ENCODE measurements at regions not wholly inside any gene's neighbourhood (a gene's known extent, or its start where the extent isn't known, plus 50 kb on each side); places are given as distances from the start of the nearest gene placed in this dataset.

DNA sequence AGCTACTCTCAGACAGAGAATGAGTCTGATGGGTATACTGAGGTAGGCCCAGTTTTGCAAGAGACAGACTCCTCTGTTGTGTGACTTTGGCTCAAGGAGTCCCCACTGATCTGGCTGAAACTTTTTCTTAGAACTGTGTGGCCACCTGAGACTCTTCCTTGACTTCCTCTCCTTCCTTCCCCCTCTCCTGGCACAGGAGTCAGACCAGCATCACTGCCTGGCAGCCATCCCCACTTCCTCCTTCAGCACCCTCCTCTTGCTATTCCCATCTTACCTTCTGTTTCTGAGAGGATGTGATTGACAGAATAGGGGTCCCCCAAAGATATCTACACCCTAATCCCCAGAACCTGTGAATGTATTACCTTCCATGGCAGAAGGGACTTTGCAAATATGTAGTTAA, 351.1 kb downstream of the MN1 start:
- DNase-seq (ENCODE audit: low spot score) = no peak

DNA sequence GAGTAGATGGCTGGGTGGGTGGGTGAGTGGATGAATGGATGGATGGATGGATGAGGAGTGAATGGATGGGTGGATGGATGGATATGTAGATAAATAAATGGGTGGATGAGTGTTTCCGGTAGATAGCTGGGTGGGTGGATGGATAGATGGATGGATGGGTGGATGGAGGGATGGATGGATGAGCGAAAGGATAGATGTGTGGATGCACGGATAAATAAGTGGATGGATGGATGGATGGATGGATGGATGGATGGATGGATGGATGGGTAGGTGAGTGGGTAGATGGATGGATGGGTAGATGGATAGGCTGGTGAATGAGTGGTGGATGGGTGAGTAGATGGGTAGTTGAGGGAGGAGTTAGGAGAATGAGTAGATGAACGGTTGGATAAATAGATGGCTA, 349.3 kb downstream of the MN1 start:
- DNase-seq (ENCODE audit: low spot score) = no peak

DNA sequence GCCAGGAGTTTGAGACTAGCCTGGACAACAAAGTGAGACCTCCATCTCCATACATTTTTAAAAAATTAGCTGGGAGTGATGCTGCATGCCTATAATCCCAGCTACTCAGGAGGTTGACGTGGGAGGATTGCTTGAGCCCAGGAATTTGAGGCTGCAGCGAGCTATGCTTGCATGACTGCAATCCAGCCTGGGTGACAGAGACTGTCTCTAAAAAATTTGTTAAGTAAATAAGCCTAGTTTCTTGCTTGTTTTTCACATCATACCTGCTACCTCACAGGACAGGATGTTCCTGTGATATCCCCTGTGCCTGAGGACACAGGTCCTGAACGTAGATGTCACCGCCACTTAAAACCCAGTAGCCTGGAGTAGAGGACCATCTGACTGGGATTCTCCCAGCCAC, 348.6 kb downstream of the MN1 start:
- DNase-seq (ENCODE audit: low spot score) = no peak

DNA sequence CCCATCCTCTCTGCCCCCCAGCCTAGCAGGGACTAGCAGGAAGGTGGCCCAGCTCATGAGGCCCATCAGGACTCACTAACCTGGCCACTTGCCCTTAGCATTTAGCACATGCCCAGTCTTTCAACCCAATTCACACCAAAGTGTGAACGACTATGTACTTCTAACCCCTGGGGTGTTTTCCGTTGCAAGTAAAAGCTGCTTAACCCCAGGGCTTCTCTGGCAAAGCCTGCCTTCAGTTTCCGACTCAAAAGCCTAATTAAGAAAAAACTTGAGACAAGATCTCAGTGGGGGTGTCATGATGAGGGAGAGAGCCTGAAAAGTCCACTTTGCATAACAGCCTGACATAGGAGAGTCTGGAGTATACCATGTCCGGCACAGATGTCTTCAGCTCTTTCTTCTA, 347.8 kb downstream of the MN1 start:
- no peak for DNase-seq (ENCODE audit: low spot score)

DNA sequence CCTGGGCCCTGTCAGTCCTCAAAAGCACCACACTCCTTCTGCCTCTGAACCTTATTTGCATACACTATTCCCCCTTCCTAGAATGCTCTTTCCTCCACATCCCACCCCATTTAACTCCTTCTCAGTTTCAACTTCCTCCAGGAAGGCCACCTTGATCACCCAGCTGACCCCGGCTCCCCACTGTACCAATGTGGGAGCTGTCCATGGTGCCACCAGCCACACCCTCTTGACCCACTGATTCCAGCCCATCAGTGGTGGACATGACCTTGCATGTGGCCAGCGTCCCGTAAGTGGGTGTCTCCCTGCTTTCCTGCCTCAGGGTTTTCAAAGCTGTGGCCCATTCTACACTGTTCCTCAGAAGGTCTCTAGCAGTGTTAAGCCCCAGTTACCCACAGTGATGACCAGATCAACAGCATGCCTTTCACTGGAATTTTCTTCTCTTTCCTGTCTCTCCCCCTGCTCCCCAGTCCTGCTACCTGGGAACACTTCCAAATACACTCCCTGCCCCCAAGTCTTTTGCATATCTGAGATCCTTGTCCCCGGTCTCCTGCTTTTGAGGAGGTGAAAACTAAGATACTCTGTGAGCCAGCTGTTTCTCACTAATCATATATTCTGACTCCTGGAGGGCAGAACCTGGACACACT, 346.6 kb downstream of the MN1 start:
- no peak for DNase-seq (ENCODE audit: low spot score)

DNA sequence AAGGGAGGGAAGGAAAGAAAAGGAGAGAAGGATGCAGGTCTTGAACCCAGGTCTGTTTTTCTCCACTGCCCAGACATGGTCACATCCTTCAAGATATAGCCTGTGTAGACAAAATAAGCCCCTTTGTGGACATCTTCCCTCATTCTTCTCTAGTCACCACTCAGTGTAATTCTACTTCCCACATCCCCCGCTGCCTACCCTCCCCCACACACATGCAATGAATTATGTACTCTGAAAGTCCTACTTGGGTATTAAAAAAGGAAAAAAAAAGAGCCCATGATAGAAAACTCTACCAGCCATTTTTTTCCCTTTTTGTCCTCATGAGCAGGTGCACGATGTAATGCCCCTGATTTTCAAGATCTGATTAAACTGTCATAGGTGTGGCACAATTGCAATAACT, 346.0 kb downstream of the MN1 start:
- DNase-seq (ENCODE audit: low spot score) = no peak

DNA sequence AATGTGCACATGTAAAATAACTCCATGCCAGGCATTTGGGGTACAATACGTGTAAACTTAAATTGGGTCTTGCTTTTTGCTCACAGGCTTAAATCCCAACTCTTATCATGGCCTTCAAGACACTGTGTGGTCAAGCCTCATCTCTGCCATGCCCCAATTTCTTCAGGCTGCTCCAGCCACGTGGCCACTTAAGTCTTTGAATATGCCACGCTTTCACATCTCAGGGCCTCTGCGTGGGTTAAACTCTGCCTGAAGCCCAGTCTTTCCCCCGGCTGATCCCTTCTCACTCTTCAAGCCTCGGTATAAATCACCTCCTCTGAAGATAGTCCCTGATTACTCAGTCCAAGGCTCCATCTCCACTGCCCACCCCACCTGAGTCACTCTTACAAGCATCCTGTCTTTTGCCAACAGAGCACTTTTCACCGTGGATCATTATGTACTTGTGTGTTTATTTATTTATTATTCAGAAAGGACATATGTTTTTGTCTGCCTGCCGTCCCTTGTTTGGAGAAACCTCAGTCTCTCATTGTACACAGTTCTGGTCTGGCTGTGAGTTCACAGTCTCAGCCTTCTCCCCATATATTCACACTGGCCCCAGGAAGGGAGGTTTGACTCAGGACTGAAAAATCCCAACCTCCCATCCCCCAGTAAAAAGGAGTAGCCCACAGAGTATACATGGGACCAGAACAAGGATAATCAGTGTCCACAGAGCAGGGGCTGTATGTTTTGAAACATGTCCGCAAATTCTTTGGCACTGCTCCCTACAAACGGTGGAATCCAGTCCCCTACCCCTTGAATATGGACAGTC, 344.7 kb downstream of the MN1 start:
- no peak for DNase-seq (ENCODE audit: low spot score)

DNA sequence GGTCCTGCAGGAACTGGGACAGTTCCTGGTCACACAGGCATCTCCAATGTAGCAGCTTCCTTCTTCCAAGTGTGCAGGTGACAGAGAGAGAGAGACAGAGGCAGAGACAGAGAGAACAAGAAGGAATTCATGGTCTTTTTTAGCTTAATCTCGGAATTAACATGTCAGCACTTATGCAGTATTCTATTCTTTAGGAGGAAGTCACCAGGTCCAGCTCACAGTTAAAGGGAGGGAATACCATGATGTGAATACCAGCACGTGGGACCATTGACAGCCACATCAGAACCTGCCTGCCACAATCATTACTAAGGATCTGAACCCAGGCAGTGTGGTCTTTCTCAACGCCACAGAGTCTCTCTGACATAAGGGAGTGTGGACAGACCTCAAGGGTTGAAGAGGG, 341.6 kb downstream of the MN1 start:
- no peak for DNase-seq (ENCODE audit: low spot score)

DNA sequence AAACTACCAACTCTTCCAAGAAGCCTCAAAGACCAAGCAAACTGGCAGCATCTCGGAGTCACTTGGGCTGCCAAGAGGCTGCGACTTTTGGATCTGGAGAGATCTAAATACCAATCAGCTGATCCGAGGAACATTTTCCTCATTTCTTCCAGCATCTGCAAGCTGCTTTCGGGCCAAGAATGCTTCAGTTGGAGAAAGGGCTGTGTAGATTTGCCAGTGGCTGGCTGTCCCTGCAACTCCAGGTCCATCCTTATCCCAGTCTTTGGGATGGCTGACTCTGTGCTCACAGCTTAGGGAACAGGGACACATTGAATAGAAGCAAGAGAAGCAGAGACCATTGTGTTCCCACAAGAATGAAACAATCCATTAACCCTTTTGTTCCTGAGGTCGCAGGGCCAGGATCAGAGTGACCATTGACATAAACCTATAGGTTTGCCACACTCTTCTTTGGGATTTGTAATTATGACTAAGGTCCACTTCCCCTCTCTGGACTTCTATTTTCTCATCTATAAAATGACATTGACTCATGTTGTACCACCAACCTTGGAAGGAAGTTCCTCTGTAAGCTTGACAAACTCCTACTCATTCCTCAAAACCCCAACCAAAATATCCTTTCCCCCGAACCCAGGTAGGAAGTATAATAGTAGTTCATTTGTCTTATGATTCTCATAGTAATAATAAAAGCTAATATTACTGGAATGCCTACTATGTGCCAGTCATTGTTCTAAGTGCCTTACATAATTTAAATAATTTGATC, 340.8 kb downstream of the MN1 start:
- no peak for DNase-seq (ENCODE audit: low spot score)

DNA sequence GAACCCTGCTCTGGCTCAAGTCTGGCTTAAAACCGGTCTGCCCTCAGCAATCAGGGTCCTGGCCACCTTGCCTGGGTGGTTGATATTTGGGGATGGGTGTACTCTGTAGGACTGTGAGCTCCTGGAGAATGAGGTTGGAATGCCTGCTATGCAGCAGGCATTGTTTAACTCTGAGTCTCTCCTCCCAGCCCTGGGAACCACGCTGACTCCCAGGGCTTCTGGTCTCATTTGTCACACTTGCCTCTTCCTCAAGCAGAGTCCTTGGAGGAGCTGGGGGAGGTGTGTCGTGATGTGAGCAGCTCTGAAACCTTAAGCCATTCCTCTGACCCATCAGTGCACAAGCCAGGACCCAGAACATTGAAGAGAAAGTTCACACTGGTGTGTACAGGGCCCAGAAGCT, 340.1 kb downstream of the MN1 start:
- no peak for DNase-seq (ENCODE audit: low spot score)

DNA sequence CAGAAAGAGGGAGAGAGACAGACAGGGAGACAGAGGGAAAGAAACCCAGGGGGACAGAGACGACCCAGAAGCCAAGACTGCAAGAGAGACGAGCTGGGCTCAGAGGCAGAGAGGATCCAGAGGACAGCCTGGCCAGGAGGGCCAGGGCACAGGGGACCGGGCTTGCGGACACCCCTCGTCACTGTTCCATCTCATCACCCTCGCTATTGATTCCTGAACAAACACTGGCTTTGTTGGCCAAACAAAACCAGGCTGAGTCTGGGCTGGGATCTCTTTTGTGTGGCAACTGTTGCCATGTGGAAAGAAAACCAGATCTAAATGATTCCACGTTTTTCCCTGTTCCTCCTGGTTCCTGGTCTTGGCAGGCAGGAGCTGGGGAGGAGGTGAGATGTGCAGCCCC, 339.4 kb downstream of the MN1 start:
- DNase-seq (ENCODE audit: low spot score) = no peak

DNA sequence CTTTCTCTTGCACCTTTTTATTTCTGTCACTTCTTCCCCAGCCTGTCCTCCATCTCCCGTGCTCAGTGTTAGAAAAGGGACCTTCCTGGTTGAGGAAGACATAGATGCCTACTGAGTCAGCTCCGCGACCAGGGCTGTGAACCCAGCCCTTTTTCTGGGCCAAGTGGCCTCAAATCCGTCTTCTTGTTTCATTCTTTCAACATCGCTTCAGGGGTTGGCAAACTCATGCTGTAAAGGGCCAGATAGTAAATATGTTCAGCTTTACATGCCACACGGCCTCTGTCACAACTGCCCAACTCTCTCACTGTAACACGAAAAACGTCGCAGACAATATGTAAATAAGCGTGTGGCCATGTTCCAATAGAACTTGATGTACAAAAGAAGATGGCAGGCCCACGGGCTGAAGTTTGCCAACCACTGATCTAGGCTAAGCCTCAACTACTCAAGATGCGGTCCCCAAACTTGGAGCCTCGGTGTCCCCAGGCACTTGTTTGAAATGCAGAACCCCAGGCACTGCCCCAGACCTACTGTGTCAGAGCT, 338.4 kb downstream of the MN1 start:
- DNase-seq (ENCODE audit: low spot score) = no peak

DNA sequence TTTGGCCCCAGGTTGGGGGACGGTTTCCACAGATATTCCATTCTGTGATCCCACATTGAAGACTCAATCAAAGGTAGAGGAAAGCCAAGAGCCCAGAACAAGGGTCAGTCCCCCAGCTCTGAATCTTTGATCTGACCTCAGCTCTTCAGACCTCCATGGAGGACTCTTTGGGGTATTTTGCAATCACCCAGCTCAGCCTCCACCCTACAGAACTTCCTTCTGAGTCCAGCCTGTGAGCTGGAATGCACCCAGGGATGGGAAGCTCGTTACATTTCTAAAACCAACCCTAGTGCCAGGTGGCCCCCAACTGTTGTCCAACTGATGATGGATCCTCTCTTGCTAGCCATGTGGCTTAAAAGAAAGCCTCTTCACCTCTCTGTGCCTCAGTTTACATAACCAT, 335.3 kb downstream of the MN1 start:
- no peak for DNase-seq (ENCODE audit: low spot score)

DNA sequence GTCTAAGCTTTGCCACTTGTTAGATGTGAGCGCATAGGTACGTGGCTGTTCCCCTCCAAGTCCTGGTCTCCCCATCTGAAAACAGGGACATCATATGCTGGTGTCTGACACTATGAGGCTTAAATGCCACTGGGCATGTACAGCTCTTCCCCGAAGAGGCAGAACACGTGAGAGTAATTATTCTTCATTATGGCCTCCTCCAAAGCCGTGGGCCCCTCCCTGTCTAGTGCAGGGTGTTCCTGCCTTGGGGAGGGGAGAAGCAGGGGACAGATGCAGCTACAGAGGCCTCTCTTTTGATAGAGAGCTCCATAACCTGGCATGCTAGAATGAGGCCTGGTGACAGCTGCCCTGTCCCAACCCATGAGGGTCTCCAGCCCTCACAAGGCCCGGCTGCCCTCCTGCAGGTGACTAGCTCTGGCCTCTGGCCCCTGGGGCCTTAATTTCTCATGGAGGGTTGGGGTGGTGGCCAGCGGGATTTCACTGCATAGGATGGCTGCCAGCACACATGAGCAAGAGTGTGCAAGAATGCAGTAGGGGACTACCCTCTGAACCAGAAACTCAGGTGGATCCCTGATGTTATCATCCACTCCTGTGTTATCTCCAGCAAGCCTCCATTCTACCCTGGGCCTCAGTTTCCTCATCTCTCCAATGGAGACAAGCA, 334.6 kb downstream of the MN1 start:
- DNase-seq (ENCODE audit: low spot score) = no peak

DNA sequence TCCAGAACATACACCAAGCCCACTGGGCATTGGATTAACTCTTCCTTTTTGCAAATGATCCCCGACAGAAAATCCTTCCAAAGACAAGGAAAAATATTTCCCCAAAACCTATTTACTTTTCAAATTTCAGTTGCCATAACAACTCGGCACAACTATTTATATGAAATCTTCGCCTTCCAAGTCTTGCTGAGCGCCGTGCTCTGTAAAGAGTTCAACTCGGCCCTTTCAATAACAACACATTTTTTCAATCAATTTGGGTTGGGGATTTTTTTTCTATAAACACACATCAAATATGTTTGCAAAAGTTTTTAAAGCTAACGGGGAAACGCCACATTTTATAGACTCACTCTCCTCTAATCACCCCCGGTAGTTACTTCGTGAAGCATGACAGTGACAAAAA, 333.8 kb downstream of the MN1 start:
- no peak for DNase-seq (ENCODE audit: low spot score)

DNA sequence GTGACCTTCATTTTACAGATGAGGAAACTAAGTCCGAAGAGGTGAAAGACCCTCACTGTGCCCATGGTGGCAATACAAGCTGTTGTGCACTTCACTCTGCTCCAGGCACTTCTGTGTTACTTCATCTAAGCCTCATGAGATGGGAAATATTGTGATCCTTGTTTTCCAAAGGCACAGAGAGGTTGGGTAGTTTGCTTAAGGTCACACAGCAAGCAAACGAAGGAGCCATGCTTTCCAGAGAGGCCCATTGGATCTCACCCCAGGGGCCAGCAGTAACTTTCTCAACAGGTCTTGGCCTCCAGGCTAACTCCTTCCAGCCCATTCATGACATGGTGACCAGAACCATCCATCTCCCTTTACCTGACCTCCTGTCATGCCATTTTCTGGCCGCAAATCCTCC, 332.8 kb downstream of the MN1 start:
- DNase-seq (ENCODE audit: low spot score) = no peak

DNA sequence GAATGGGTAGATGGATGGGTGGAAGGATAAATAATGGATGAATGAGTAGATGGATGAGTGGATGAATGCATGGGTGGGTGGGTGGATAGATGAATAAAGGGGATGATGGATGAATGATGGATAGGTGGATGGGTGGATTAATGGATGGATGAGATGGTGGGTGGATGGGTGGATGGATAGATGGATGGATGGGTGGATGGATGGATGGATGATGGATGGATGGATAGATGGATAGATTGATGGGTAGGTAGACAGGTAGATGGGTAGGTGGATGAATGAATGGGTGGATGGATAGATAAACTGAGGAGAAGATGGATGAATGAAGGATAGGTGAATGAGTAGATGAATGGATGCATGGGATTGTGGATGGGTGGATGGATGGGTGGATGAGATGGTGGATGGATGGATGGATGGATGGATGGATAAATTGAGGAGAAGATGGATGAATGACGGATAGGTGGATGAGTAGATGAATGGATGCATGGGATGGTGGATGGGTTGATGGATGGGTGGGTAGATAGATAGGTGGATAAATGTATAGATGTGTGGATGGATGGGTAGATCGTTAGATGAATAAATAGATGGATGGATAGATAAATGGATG, 331.3 kb downstream of the MN1 start:
- DNase-seq (ENCODE audit: low spot score) = no peak

DNA sequence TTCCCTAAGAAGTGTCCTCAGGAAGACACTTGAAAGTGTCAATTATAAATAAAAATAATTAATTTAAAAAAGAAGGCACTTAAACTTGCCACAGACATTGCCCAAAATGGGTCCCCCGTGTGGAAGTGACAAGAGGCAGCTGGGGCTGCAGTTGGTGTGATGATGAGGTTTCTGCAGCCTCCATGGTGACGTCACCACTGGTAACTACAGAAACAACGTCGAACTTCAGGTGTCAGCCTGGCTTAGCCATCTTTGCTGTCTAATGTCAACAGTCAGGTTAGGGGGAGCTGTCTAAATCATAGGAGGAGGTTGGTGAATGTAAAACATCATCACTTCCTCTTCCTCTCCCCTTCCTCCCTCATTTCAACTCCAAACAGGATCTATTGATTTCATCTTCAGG, 328.6 kb downstream of the MN1 start:
- no peak for DNase-seq (ENCODE audit: low spot score)

DNA sequence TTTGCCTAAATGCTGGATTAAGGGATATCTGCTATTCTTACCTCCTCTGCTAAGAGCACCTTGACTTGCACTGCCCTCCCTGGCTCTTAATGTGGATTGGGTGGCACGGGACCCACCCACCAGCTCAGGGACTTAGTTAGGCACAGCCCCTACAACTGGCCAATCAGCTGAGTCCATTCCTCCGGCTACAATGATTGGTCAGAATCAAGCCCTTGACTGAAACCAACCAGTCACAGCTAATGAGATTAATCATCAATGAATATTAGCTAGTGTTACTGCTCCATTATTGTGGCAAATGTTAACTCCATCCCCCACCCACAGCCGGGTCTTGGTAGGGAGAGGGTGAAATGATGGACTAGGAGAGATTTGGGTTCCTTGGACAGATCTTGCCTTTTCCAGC, 328.0 kb downstream of the MN1 start:
- no peak for DNase-seq (ENCODE audit: low spot score)

DNA sequence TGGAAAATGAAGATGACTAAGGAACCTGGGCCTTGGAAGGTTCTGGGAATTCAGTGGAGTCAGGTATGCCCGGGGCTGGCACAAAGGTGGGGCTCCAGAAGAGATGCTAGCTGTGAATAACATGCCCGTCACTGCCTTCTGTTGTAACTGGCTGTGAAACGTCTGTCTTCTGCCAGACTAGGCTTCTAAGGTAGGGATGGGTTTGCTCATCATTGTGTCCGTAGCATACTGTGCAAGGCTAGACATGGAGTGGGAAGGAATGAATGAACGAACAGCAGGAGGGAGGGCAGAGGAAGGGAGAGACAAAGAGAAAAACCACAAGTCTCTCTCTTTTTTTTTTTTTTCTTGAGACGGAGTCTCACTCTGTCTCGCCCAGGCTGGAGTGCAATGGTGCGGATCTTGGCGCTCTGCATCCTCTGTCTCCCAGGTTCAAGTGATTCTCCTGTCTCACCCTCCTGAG, 327.4 kb downstream of the MN1 start:
- DNase-seq (ENCODE audit: low spot score) = no peak

DNA sequence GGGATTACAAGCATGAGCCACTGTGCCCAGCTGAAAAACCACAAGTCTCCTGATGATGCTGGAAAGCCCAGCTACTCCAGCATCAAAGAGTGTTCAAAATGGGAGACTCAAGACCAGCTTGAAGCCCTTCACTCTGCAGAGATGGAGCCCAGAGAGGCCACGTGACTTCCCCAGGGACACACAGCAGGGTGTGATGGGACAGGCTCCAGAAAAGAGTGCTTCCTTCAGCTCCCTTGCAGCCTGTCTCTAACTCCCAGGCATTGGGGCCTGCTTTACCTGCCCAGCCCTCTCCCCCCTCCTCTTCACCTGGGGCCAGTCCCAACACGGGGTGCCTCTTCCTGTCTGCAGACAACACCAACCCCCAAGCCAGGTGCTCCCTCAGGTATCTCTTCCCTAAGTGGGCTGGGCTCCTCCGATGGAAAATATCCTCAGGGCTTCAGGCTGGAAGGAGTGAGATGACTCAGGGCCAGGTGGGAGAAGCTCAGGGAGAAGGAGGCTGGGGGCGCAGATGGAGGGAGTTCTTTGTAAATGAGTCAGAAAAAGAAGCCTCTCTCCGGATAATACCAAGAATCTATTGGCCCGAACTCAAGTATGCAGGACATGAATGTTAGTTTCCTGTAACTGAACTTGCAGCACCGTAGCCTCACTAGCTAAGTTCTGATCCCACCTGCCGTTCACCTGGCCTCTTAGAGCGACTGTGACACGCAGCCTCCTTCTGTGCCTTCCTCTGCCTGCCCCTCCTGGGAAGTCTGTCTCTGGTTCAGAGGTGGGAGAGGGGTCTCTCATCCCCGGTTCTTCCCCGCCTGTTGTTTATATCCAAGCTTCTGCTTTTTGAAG, 326.6 kb downstream of the MN1 start:
- no peak for DNase-seq (ENCODE audit: low spot score)

All from hematopoietic multipotent progenitor cell treated with erythropoietin and hydrocortisone succinate and interleukin-3 and kit ligand, for 15 days (in vitro differentiated cells).